Stimulated activated CD8-positive, alpha-beta memory T cell treated with anti-CD3 and anti-CD28 coated beads, Interleukin-15, amount 100 ng/mL, for 24 hours (primary cell): ENCODE measurements at regions not wholly inside any gene's neighbourhood (a gene's known extent, or its start where the extent isn't known, plus 50 kb on each side); places are given as distances from the start of the nearest gene placed in this dataset.
"Not testable (repeated sequence)": the region's sequence is repeated elsewhere in the genome, so short reads cannot be mapped to it uniquely, and the experiment has no call there.

Source experiments
- DNase-seq: peaks from one replicate; pipeline ENCODE4 v3.0.0-alpha.2; 2020; ENCODE audit warnings: low read depth

DNA sequence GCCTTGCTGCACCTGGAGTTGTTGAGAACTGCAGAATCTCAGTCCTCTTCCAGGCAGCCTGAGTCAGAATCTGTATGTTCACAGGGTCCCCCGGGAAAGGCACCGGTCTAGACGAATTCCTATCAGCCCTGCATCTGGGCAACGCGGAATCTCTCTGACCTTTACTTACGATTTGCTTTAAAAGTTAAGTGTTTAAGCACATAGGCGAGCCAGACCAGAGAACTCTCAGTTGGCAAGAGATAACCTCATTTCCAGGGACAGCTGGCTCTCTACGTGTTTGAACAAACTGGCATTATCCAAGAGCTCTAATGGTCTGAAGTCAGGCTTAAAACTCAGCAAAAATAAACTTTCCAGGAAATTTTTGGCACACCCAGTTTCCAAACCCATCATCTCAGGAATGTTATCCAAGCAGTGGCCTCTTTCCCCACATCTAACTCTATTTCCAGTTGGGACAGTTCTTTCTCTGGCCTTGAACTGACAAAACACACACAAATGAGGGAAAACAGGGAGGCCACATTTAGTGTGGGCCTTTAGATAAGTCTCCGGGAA is 53.4 kb downstream of the HES1 start:
- no peak for DNase-seq

DNA sequence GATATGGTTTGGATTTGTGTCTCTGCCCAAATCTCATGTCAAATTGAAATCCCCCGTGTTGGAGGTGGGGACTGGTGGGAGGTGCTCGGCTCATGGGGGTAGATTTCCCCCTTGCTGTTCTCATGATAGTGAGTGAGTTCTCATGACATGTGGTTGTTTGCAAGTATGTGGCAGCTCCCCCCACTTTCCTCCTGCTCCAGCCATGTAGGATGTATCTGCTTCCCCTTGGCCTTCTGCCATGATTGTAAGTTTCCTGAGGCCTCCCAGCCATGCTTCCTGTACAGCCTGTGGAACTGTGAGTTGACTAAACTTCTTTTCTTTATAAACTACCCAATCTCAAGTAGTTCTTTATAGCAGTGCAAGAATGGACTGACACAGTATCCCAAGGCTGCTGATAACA is 55.9 kb downstream of the HES1 start:
- not testable (repeated sequence) for DNase-seq

DNA sequence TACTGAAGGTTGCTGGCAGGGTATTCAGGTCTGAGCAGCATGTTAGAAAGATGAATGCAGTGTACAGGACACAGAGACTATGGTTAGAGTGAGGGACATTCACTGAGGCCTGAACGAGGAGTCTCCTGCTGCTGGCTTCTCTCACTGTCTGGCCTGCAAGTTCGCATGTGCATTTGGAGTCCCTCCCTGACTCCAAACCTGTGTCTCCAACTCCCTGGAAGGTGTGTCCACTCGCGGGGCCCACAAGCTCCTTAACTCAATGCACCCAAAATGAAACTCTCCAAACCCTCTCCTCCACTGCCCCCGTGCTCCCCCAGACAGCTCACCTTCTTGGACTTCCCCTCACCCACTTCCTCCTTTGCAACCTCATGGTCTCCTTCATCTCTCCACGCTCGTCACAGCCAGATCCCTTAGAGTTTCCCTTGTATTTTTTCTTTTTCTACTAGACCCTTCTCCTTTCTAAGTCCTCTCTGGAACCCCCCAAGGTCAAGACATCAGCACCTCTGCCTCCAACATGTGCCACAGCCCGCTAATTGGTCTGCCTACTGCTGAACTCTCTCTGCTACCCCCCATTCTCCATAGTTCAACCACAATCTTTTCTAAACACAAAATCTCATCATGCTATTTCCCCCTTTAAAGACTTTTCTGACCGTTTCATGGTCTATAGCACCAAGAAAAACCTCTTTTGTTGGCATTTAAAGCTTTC is 58.3 kb downstream of the HES1 start:
- DNase-seq: no peak

DNA sequence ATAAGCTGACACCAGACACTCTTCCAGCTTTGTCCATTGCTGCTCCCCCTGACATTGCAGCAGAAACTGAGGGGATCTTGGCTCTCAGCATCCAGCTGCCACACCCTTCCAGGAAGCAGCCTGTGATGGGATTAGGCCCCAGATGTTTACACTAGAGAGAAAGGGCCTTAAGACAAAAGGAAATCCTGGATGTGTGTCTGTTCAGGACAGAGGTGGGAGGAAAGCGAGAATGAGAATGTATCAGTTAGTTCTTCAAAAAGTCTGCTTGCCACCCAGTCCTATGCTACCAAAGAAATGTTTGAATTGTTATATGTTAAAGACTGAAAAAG is 58.8 kb downstream of the HES1 start:
- DNase-seq: no peak

DNA sequence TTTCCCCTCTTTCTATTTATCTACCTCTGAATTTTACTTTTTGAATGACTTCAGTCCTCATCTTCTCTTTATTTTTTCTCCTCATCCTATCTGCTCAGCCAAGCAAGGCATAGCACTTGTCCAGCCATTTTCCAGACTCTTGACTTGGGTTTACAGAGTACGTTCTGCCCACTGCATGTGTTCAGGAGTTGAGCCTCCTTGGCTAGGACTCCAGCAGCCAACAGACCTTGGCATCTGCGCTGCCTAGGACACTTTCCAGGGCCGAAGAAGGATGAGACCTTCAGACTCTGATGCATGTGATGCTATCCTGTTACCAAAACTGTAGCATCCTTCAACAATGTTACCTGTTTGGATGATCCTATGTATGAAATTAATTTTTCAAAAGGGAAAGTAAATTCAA is 59.7 kb downstream of the HES1 start:
- no peak for DNase-seq

DNA sequence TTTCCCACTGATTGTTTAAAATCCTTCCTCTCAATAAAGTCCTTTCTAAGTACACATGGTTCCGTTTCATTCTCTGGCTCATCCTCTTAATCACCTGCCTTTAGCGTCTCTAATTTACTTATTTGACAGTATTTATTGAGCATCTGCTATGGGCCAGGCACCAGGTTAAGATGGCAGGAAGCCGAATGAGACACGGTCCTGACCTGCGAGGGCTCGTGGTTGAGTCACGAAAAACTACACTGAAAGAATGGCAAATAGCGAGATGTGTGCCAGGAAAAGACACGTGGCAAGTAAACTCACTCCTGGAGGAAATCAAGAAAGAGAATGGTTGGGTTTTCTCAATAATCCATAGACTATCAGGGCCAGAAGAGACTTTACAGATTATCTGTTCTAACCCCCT is 60.9 kb downstream of the HES1 start:
- DNase-seq: no peak

DNA sequence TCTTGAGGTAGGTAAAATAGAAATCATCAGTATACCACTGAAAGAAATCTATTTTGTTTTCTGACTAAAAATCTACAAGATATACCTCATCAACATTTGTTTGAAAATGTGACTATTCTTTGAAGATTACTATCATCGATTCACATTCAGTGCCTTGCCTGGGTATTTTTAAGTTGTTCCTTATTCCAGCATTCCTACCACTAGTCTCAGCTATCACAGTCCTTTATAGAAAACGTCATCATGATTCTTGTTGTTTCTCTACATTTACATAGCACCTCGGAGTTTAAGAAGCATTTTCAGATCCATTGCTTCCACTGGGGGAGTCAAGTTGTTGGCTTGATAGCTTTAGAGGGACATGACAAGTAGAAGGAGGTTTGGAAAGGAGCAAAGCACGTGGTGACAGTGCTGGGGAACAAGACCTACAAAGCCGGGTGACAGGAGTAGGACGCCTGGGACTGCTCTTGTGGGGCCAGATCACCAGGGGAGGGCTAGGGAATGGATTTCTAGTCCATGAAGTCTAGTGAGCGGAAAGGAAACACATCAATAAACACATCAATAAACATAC is 61.5 kb downstream of the HES1 start:
- DNase-seq: no peak

DNA sequence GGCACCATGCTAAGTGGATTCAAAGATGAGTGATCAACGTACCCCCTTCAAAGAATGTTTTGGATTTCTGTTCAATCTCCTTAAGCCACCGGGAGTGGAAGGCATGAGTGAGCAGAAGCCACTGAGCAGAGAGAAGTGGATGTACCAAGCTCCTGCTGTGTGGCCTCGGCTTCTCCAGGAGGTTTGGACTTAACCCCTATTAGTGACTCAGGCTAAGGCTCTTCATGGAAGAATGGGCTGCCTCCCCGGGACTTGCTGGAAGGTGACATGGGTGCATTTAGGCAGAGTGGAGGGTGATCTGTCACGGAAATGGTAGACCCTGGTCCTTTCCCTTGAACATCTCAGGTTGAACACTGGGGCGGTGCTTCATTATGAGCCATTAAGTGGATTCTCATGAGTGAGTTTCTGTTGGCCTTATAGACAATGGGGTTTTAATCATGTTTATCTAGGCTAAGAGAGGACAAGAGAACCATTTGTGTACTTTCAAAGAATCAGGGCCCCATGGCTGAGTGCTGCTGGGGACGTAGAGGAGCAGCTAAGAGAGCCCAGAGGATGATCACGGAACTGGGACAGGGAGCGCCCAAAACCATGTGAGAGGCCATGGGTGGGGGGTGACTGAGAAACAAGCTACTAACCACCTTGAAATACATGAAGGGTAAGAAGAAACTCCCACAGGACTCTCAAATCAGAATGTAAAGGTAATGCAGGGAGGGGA is 62.2 kb downstream of the HES1 start:
- DNase-seq: no peak

DNA sequence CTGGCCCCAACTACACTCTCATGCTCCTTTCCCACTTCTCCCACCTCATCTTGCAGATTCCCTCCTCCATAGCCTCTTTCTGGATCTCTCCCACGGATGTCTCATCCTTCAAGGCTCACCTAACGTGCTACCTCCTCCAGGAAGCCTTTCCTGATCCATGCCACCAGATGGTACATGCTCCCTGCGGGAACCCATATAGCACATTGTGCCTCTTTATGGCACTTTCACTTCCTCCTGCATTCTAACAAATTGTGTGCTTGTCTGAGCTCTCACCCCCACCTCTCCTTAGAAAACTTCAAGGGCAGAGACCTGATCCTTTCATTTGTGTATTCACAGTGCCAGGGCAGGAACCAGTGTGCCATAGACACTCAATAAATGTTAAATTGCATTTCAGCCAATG is 63.0 kb downstream of the HES1 start:
- DNase-seq: no peak

DNA sequence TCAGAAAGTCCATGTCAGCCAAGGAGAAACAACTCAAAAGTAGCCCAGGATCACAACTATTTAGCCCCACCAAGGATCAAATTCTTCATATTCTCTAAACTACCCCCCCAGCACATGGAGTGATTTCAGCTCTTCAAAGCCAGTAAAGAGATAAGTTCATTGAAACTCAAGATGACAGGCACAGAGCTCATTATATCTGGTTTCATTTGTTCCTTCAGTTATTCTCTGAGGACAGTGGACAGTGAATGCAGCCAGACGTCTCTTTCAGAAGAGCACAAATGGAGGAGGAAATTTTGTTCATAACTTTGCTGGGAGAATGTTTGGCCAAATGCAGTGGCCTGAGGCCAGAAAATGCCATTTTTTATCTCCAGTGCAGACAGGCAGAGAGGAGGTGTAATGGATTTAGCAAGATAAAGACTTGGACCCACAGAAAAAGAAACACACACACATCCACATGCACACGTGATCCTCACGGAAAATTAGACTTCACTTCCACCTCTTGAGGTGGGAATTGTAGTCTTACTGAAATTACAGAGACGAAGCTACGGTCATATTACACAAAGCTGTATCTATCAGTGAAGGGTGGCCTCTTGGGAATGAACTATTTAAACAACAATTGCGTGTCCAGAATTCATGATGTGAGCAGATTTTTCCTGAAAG is 64.6 kb downstream of the HES1 start:
- DNase-seq: no peak

DNA sequence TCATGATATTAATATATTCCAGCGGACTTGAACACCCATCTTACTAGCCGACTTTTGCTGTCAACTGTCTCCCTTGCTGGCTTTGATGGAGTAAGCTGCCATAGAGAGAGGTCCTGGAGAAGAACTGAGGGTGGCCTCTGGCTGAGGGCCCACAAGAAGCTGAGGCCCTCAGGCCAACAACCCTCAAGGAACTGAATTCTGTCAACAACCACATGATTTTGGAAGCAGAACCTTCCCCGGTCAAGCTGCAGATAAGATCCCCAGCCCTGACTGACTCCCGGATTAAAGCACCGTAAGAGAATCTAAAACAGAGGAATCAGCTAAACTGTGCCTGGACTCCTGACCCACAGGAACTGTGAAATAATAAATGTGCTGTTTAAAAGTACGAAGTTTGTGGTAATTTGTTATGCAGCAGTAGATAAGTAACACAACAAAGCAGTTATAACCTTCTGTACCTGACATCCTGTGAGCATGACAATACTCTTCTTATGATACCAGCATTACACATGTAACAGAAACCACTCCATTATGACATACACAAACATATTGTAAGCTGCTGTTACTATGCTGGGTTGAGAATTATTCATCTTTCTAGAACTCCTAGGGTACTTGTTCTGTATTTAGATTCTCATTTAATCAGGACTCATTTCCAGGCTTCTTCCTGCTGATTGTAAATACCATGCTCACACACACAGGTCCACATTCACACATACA is 66.2 kb downstream of the HES1 start:
- no peak for DNase-seq

DNA sequence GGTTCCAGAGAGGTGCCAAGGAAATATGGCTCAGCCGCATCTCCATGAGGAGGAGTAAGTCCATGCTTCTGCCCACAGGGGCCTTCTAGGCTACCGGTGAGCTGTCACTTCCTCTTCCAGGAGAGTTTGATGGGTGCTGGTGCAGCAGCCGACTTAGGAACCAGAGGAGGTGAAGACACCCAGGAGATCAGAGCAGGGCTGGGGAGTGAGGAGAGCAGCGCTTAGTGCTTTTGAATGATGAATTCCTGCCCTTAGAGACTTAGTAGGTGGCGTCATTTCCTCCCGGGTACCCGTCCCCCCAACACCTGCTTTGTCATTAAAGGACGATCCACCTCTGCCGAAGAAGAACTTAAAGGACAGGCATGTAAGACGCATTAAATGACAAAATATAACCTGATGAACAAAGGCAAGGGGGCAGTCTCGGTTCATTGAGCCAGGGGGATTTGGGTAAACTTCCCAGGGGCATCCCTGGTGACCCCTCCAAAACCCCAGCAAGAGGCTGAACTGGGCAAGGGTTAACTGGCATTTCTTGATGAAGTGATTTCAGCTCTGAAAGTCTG is 67.6 kb downstream of the HES1 start:
- no peak for DNase-seq

DNA sequence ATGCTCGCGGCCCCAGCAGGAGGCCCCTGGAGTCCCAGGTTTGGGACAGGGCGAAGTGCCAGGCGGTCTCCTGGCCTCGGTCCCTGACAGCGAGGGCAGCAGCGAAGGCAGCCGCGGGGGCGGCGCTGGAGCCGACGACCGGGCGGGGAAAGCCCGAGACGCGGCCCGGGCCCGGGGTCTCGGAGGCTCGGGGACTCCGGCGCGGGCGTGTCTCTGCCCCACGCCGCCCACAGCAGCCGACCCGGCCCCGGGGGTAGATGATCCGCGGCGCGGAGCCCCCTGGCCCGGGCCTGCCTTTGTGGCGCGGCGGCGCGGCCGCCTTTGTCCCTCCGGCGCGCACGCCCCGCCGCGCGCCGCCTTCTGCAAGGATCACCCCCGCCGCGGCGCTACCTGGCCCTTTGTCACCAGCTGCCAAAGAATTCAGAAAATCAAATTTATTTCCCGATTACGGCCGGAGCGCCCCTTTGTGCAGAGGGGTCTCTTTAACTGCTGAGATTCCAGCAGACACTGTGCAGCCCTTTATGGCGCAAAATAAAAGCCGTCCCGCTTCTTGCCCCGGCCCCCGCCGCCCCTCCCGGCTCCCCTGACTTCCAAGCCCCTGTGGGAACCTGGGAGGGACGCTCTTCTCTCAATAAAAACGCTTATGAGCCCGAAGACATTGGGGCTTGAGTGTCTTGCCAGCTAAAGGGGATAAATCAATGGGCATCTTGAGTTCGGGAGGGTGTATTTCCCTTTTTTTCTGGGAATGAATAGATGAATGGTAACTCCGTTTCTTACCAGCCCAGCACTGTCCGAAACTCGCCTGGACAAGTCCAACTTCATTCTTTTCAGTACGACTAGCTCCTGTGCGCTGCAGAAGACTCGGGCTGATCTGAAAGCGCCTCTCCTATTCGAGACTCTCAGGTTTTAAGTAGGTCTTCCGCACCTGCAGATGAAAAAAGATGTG is 68.4 kb downstream of the HES1 start:
- no peak for DNase-seq

DNA sequence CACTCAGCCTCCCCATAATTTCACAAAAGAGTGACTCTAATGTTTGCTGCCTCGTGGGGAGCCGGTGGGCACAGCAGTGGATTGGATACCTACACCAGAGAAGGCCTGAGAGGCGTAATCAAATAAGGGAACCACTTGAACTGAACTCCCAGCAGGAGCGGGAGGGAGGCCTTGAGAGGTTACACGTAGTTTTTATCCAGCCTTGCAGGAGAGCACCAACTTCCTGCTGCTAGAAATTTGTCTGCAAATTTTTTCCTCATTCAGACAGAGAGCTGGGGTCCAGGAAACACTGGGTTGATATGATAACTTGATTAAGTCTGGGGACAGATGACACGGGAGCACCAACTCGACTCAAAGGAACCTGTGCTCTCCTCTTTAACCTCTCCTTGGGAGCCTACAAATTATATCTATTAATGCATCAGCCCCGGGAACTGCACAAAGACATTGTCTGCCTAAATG is 69.8 kb downstream of the HES1 start:
- no peak for DNase-seq

DNA sequence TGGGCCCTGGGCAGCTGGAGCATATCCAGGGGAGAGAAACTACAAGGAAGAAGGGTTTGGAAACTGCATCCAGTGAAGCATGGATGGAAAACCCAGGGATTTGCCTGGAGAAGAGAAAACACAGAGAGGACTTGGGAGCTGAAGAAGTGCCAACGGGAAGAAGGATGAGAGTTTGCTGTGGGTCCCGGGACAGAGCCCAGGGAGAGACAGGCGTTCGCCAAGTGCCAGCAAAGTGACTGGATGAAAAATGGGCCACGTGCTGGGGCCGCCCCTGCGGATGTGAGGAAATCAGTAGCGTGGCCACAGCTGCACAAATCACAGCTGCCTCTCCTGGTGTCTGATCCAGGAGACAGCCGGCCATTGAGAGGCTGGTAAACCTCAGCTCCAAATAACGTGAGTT is 70.4 kb downstream of the HES1 start:
- no peak for DNase-seq

DNA sequence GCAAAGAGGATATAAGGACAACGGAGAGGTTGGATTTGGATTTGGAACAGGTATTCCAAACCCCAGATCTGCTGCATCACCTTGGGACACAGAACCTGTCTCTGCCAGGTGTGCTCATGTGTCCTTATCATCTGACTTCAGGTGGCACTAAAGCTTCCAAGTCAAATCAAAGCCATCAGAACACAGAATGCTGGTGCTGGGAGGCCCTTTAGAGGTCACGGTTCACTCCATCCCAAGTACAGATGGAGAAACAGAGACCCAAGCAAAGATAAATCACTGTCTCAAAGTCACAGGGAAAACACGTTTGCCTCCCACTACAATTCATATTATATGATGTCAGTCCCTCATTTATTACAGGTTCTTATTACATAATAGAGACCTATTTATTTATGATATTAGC is 72.8 kb downstream of the HES1 start:
- no peak for DNase-seq

DNA sequence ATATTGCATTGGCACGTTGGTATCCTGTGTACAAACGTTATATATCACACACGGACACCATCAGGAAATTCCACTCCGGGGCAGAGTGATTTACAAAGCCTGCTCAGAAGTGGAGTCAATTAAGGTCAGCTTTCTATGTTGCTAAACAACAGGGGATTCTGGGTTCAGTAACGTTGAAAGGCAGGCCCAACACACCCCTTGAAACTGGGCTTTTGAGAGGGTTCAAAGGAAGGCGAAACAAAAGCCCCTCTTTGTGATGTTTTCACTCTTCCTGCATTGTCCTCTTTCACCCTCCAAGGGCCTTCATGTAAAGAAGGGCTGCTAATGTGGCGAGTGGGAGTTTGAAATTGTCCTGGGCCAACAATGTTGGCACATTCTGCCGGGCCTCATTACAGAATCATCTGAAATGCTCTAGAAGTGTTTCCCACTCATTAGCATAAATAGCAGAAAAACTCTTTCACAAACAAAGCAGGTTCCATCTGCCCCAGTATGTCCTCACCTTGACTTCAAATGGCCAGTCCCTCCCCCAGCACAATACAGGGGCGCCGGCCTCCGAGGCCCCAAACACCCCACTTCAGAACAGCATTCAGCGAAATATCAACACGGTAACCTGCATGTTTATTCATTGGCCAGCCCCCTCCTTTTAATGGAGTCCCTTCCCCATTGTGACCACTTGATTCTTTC is 76.4 kb downstream of the HES1 start:
- no peak for DNase-seq

DNA sequence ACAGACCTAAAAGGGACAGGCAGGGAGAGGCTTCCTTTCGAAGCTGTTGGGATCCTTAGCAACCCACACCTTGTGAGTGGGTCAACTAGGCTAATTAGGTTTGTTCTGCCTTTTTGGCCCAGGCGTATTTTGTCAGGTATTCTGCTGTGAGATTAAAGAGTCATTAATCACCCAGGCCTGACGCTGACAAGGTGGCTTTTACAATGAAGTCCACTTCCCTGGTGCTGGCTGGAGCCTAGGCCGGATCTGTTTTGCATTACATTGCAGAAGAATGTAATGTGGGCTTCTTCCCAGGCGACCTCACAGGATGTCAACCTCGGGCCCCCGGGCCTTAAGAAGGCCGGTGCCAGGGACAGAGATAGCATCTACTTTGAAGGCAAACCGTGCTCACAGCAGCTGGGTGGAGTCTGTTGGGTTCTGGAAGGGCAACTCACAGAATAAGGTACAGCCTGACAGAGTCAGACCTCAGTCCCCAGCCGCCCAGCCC is 76.9 kb downstream of the HES1 start:
- DNase-seq: no peak

DNA sequence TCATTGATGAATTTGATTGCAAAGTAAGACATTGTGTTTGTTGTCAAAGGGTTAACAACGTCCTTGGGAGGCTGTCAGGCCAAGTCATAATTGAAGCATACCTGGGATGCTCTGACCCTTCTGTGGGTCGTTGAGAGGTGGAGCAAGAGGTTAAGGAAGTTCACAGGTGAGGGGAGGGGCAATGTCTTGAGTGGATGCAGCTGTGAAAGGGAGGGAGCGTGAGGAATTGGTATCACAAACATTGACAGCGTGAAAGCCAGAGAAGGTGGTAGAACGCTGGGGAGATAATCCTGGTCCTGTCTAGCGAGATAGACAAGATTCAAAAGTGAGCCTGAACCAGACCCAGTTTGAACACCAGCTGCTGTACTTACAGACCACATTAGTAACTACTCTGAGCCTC is 79.4 kb downstream of the HES1 start:
- no peak for DNase-seq
